ENCODE measurements at regions not wholly inside any gene's neighbourhood (a gene's known extent, or its start where the extent isn't known, plus 50 kb on each side); places are given as distances from the start of the nearest gene placed in this dataset.

GRCh38 chr11:120027546-120028180, 110.2 kb downstream of the TRIM29 start:
- H3K9ac ChIP-seq (ENCODE audit: low read length): no peak overlapping the region
- no peaks in the 10 kb centered on the region for H3K79me2 ChIP-seq (ENCODE audit: insufficient read depth, low read length)
- no peaks in the 10 kb centered on the region for H3K4me1 ChIP-seq (ENCODE audit: insufficient read depth, low read length)
- FAIRE-seq: no peak
- H2AFZ ChIP-seq (ENCODE audit: low read depth, low read length): no peak overlapping the region
- H4K20me1 ChIP-seq (ENCODE audit: insufficient read depth, low read length): no peaks in the 10 kb centered on the region
- no peak overlapping the region for H3K4me3 ChIP-seq (ENCODE audit: insufficient read depth, low read depth, low read length)
- Mint-ChIP-seq H3K27ac (ENCODE audit: unreplicated experiment) (no peak overlapping the region), H3K36me3 (ENCODE audit: low read depth, unreplicated experiment) (peaks cover 7% of the 10 kb centered on the region), H3K9me3 (ENCODE audit: unreplicated experiment) (peaks cover 14% of the 10 kb centered on the region), H3K27me3 (ENCODE audit: low read depth, unreplicated experiment) (peaks cover 44% of the 10 kb centered on the region), H3K4me1 (ENCODE audit: low read depth, unreplicated experiment) (peaks cover 10% of the 10 kb centered on the region), H3K4me3 (ENCODE audit: unreplicated experiment) (peak overlapping the region; percentile 34)
- no peak overlapping the region for H3K4me2 ChIP-seq (ENCODE audit: low read length)
- DNase-seq (ENCODE audit: low read depth): no peak
- peaks cover 7% of the 10 kb centered on the region for H3K9me3 ChIP-seq (ENCODE audit: insufficient read depth, low read depth, low read length)
- no peaks in the 10 kb centered on the region for H3K36me3 ChIP-seq (ENCODE audit: insufficient read depth, low read length)
- no peak overlapping the region for H3K27ac ChIP-seq (ENCODE audit: low read depth, low read length)
- TF ChIP-seq EZH2 (IDR thresholded peaks at IDR 0.05; ENCODE audit: insufficient read depth, low read length) (no peak), CTCF (IDR thresholded peaks at IDR 0.05; ENCODE audit: insufficient read depth, low read depth, low read length) (no peak)
- peaks cover 6% of the 10 kb centered on the region for H3K27me3 ChIP-seq (ENCODE audit: insufficient read depth, low read length)

GRCh38 chr11:120025606-120026335, 112.1 kb downstream of the TRIM29 start:
- H3K4me3 ChIP-seq (ENCODE audit: insufficient read depth, low read depth, low read length): no peak overlapping the region
- H3K36me3 Mint-ChIP-seq (ENCODE audit: low read depth, unreplicated experiment): peaks cover 7% of the 10 kb centered on the region
- TF ChIP-seq EZH2 (IDR thresholded peaks at IDR 0.05; ENCODE audit: insufficient read depth, low read length) (no peak), CTCF (IDR thresholded peaks at IDR 0.05; ENCODE audit: insufficient read depth, low read depth, low read length) (no peak)
- FAIRE-seq (no peak), DNase-seq (ENCODE audit: low read depth) (no peak)
- no peak overlapping the region for H3K27ac ChIP-seq (ENCODE audit: low read depth, low read length)
- peaks cover 7% of the 10 kb centered on the region for H3K9me3 ChIP-seq (ENCODE audit: insufficient read depth, low read depth, low read length)
- no peak overlapping the region for H3K4me2 ChIP-seq (ENCODE audit: low read length)
- H3K27me3 ChIP-seq (ENCODE audit: insufficient read depth, low read length): peaks cover 6% of the 10 kb centered on the region
- peak overlapping the region; percentile 75 for H3K27ac Mint-ChIP-seq (ENCODE audit: unreplicated experiment)
- H3K4me1 Mint-ChIP-seq (ENCODE audit: low read depth, unreplicated experiment): peaks cover 10% of the 10 kb centered on the region
- H2AFZ ChIP-seq (ENCODE audit: low read depth, low read length): no peak overlapping the region
- no peak overlapping the region for H3K9ac ChIP-seq (ENCODE audit: low read length)
- peaks cover 17% of the 10 kb centered on the region for H3K9me3 Mint-ChIP-seq (ENCODE audit: unreplicated experiment)
- no peaks in the 10 kb centered on the region for H3K79me2 ChIP-seq (ENCODE audit: insufficient read depth, low read length)
- no peak overlapping the region for H3K4me3 Mint-ChIP-seq (ENCODE audit: unreplicated experiment)
- no peaks in the 10 kb centered on the region for H3K36me3 ChIP-seq (ENCODE audit: insufficient read depth, low read length)
- no peaks in the 10 kb centered on the region for H3K4me1 ChIP-seq (ENCODE audit: insufficient read depth, low read length)
- no peaks in the 10 kb centered on the region for H4K20me1 ChIP-seq (ENCODE audit: insufficient read depth, low read length)
- peaks cover 43% of the 10 kb centered on the region for H3K27me3 Mint-ChIP-seq (ENCODE audit: low read depth, unreplicated experiment)

DNA sequence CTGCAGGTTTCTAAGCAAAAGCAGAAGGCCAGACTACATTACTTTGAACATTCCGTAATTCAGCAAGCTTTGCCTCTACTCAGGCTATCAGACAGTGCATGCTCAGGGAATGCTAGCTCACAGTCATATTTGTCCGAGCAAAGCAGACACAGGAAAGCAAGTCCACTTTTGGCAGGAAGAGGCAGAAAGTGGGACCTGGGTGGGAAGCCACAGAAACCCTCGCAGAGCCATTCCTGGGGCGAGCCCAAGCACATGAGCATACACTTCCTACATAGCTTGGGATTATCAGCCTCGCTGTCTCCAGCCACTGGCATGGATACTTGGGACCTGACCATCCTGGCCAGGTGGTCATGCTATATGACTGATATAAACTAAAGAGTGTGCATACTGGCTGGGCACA, 113.3 kb downstream of the TRIM29 start:
- peaks cover 10% of the 10 kb centered on the region for H3K4me1 Mint-ChIP-seq (ENCODE audit: low read depth, unreplicated experiment)
- no peaks in the 10 kb centered on the region for H3K36me3 ChIP-seq (ENCODE audit: insufficient read depth, low read length)
- no peak overlapping the region for H2AFZ ChIP-seq (ENCODE audit: low read depth, low read length)
- H3K36me3 Mint-ChIP-seq (ENCODE audit: low read depth, unreplicated experiment): peaks cover 7% of the 10 kb centered on the region
- no peak overlapping the region for H3K4me3 ChIP-seq (ENCODE audit: insufficient read depth, low read depth, low read length)
- no peak overlapping the region for H3K4me2 ChIP-seq (ENCODE audit: low read length)
- no peak overlapping the region for H3K9ac ChIP-seq (ENCODE audit: low read length)
- H3K4me3 Mint-ChIP-seq (ENCODE audit: unreplicated experiment): no peak overlapping the region
- FAIRE-seq (no peak), DNase-seq (ENCODE audit: low read depth) (no peak)
- H3K27me3 Mint-ChIP-seq (ENCODE audit: low read depth, unreplicated experiment): peaks cover 37% of the 10 kb centered on the region
- no peaks in the 10 kb centered on the region for H3K4me1 ChIP-seq (ENCODE audit: insufficient read depth, low read length)
- H3K9me3 ChIP-seq (ENCODE audit: insufficient read depth, low read depth, low read length): peaks cover 7% of the 10 kb centered on the region
- H3K79me2 ChIP-seq (ENCODE audit: insufficient read depth, low read length): no peaks in the 10 kb centered on the region
- no peaks in the 10 kb centered on the region for H4K20me1 ChIP-seq (ENCODE audit: insufficient read depth, low read length)
- H3K27ac Mint-ChIP-seq (ENCODE audit: unreplicated experiment): no peak overlapping the region
- H3K27ac ChIP-seq (ENCODE audit: low read depth, low read length): no peak overlapping the region
- peaks cover 6% of the 10 kb centered on the region for H3K27me3 ChIP-seq (ENCODE audit: insufficient read depth, low read length)
- TF ChIP-seq CTCF (IDR thresholded peaks at IDR 0.05; ENCODE audit: insufficient read depth, low read depth, low read length) (no peak), EZH2 (IDR thresholded peaks at IDR 0.05; ENCODE audit: insufficient read depth, low read length) (no peak)
- peaks cover 17% of the 10 kb centered on the region for H3K9me3 Mint-ChIP-seq (ENCODE audit: unreplicated experiment)

Data from astrocyte (in vitro differentiated cells and primary cell).